NB4 (cell line): ENCODE measurements at regions not wholly inside any gene's neighbourhood (a gene's known extent, or its start where the extent isn't known, plus 50 kb on each side); places are given as distances from the start of the nearest gene placed in this dataset.

Source experiments
- DNase-seq: peaks from one replicate; pipeline ENCODE4 v3.0.0; 2010; ENCODE audit warnings: low read depth
- H3K4me3 ChIP-seq: one replicate; pipeline ENCODE4 v1.5.1; 2011; ENCODE audit warnings: mild to moderate bottlenecking, low read depth, low read length, moderate library complexity
- CTCF ChIP-seq: IDR thresholded peaks from one replicate; pipeline ENCODE4 v1.5.1; 2012; ENCODE audit warnings: low read depth, low read length
- MYC ChIP-seq: IDR thresholded peaks from 2 replicates; pipeline ENCODE4 v1.6.1; 2011; ENCODE audit warnings: low read depth, low read length
- POLR2A ChIP-seq: IDR thresholded peaks from 2 replicates; pipeline ENCODE4 v1.6.1; 2011; ENCODE audit warnings: mild to moderate bottlenecking; ENCODE audit not compliant: insufficient read length; ENCODE audit errors: extremely low read depth
- TF ChIP-seq, protein P1 (sequence below): IDR thresholded peaks from 2 replicates; pipeline ENCODE4 v1.6.1; 2011; ENCODE audit warnings: low read depth, low read length

DNA sequence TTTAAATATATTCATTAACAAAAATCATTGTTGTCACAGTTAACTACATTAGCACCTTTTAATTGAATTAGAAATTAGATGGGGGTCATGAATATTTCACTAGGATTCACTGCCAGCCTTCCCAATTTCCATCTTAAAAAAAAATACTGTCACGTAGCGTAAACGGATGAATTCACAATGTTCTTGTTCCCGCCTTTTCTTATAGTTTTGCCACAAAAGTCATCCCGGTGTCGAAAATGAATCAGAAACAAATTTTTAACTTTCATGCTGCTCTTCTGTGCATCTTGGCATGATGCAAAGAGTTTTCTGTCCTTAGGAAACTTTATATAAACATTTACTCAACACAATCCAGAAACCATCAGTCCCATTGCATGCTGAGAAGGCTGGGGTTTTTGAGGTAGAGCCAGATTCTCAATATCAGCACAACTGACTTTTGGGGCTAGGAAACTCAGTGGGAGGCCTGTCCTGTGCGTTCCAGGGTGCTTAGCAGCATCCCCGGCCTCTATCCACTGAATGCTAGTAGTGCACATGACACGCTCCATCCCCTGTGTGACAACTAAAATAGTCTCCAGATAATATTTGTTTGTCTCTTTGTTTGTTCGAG is 252.9 kb upstream of the XYLT1 start:
- TF ChIP-seq MYC (no peak), POLR2A (no peak), CTCF (no peak)
- TF ChIP-seq, protein P1, sequence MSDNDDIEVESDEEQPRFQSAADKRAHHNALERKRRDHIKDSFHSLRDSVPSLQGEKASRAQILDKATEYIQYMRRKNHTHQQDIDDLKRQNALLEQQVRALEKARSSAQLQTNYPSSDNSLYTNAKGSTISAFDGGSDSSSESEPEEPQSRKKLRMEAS: no peak
- no peak overlapping the region for H3K4me3 ChIP-seq
- DNase-seq: no peak

DNA sequence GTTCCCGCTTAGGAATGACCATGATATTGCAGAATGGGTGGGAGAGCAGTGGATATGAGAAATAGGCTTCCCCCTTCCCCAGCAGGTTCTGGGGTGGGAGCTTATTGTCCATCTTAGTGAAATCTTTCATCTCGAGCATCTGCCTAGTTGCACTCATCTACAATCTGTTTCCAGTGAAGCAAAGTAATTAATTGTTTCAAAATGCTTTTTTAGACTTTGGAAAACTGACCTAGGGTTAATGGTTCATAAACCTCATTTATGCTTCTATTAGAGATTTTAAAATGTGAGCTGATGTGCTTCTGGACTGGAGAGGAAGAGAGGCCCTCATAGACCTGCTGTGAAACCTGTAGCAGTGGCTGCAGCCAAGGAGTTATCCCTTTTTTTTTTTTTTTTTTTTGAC is 247.7 kb upstream of the XYLT1 start:
- TF ChIP-seq, protein P1: no peak
- TF ChIP-seq MYC (no peak), CTCF (no peak), POLR2A (no peak)
- DNase-seq: no peak
- H3K4me3 ChIP-seq: no peak overlapping the region

GRCh38 chr16:17705847-17706246 is 235.1 kb upstream of the XYLT1 start:
- no peak overlapping the region for H3K4me3 ChIP-seq
- DNase-seq: no peak
- TF ChIP-seq MYC (no peak), POLR2A (no peak), CTCF (no peak)
- TF ChIP-seq, protein P1: no peak

DNA sequence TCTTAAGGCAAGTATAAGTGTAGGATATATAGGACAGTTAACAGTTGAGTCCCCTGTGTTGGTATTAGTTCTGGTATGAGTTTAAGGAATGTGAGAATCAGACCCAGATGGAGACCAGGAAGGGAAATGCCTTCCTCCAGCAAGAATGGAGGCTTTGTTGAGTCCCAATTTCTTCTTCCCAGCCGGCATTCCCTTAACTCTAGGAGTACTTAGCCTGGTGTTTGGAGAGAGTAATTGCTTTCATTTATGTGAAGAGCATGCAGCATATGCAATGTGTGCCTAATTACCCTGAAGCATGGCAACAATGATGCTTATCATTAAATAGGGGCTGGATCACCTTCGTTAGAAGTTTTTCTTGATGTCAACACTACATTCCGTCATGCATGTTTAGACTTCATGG is 225.9 kb upstream of the XYLT1 start:
- DNase-seq: no peak
- H3K4me3 ChIP-seq: no peak overlapping the region
- TF ChIP-seq MYC (no peak), CTCF (no peak), POLR2A (no peak)
- TF ChIP-seq, protein P1: no peak

DNA sequence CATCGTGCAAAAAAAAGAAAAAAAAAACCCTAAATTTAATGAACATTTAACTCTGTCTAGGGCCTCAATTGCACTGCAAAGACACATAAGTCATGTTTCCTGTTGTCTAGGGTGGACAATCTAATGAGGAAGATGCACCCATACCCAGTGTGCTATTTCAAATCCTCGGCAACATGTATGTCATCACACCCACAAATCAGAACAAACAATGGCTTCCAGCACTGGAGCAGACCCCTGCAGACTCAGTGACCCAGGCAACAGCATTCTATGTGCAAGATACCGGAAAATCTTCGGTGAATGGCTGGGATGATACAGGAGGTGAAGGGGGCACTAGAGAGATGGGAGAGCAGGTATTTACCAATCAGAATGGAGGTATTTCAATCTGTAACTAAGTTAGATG is 221.7 kb upstream of the XYLT1 start:
- DNase-seq: no peak
- TF ChIP-seq MYC (no peak), POLR2A (no peak), CTCF (no peak)
- TF ChIP-seq, protein P1: no peak
- H3K4me3 ChIP-seq: no peak overlapping the region

- H3K4me3 ChIP-seq: no peak overlapping the region
- DNase-seq: no peak
- TF ChIP-seq POLR2A (no peak), MYC (no peak), CTCF (no peak)
- TF ChIP-seq, protein P1: no peak
Observed at GRCh38 chr16:17691899-17692176, 221.1 kb upstream of the XYLT1 start.
